22Rv1 (cell line): ENCODE measurements at regions not wholly inside any gene's neighbourhood (a gene's known extent, or its start where the extent isn't known, plus 50 kb on each side); places are given as distances from the start of the nearest gene placed in this dataset.

ENCODE experiments used
- CTCF ChIP-seq: fragments of 450-650 bp; IDR thresholded peaks from 2 replicates; pipeline ENCODE4 v1.5.1; 2017; ENCODE audit warnings: mild to moderate bottlenecking
- ZFX ChIP-seq: fragments of 450-650 bp; IDR thresholded peaks from 2 replicates; pipeline ENCODE4 v1.6.1; 2017; ENCODE audit warnings: antibody characterized with exemption, borderline replicate concordance

- TF ChIP-seq CTCF (no peak), ZFX (no peak)
These were observed 83.6 kb downstream of the CCR1 start for GRCh38 chr3:46124216-46125177.
